Suppressor macrophage (primary cell): ENCODE measurements at regions not wholly inside any gene's neighbourhood (a gene's known extent, or its start where the extent isn't known, plus 50 kb on each side); places are given as distances from the start of the nearest gene placed in this dataset.

Experiments used
- DNase-seq, 4 experiments: peaks; one replicate each; pipeline ENCODE4 v3.0.0-alpha.2; 2020 to 2022

GRCh38 chr3:194928831-194929577 lies 243.3 kb downstream of the FAM43A start:
- peak; percentile 69 to 93 (median 82) for DNase-seq

GRCh38 chr3:194929578-194929960 lies 243.9 kb downstream of the FAM43A start:
- no peak for DNase-seq

GRCh38 chr3:194930377-194931204 lies 244.9 kb downstream of the FAM43A start:
- peak; percentile 50 to 68 (median 64) for DNase-seq

GRCh38 chr3:194931347-194931746 lies 245.7 kb downstream of the FAM43A start:
- DNase-seq, result no peak

- DNase-seq, result no peak
Observed at GRCh38 chr3:194931865-194932264, 246.2 kb downstream of the FAM43A start.

- no peak for DNase-seq
Observed at GRCh38 chr3:194933465-194933864, 247.8 kb downstream of the FAM43A start.

- DNase-seq, result peak; percentile 60 to 85 (median 79)
Observed at GRCh38 chr3:194935061-194935460, 249.4 kb downstream of the FAM43A start.

- DNase-seq, result no peak
Observed at GRCh38 chr3:194935632-194936470, 250.2 kb downstream of the FAM43A start.

- no peak for DNase-seq
Observed at GRCh38 chr3:194936659-194937058, 251.0 kb downstream of the FAM43A start.

- no peak for DNase-seq
Observed at GRCh38 chr3:194937144-194937543, 251.5 kb downstream of the FAM43A start.

- DNase-seq, result no peak
Observed at GRCh38 chr3:194937882-194938321, 252.2 kb downstream of the FAM43A start.

GRCh38 chr3:194938845-194939531 lies 253.3 kb downstream of the FAM43A start:
- no peak for DNase-seq

- no peak for DNase-seq
Observed at GRCh38 chr3:194939532-194939909, 253.8 kb downstream of the FAM43A start.

GRCh38 chr3:194939949-194940770 lies 254.5 kb downstream of the FAM43A start:
- peak; percentile 48 to 76 (median 70) for DNase-seq

- no peak for DNase-seq
Observed at GRCh38 chr3:194941360-194941955, 255.8 kb downstream of the FAM43A start.

- no peak for DNase-seq
Observed at GRCh38 chr3:194941956-194942511, 256.4 kb downstream of the FAM43A start.

- DNase-seq, result no peak
Observed at GRCh38 chr3:194944526-194944925, 258.8 kb downstream of the FAM43A start.

- no peak for DNase-seq
Observed at GRCh38 chr3:194945508-194945907, 259.8 kb downstream of the FAM43A start.

GRCh38 chr3:194946091-194946490 lies 260.4 kb downstream of the FAM43A start:
- no peak for DNase-seq

GRCh38 chr3:194949592-194949991 lies 263.9 kb downstream of the FAM43A start:
- DNase-seq, result no peak
